A673 (cell line): ENCODE measurements at regions not wholly inside any gene's neighbourhood (a gene's known extent, or its start where the extent isn't known, plus 50 kb on each side); places are given as distances from the start of the nearest gene placed in this dataset.

Source experiments
- EZH2 ChIP-seq: fragments of 200-600 bp; sonication (generic); IDR thresholded peaks from 2 replicates; pipeline ENCODE4 v1.6.1; 2017; ENCODE audit warnings: borderline replicate concordance, low read depth, mild to moderate bottlenecking, mixed read lengths, antibody characterized with exemption, low read length; ENCODE audit not compliant: poor library complexity, severe bottlenecking
- TF ChIP-seq, protein P1 (sequence below): fragments of 300-800, 200-600 bp; sonication (generic); conservative IDR thresholded peaks from 2 replicates; pipeline ENCODE4 v1.5.1; 2017; ENCODE audit warnings: low read depth, mild to moderate bottlenecking, antibody characterized with exemption, low read length, moderate library complexity, mixed read lengths

DNA sequence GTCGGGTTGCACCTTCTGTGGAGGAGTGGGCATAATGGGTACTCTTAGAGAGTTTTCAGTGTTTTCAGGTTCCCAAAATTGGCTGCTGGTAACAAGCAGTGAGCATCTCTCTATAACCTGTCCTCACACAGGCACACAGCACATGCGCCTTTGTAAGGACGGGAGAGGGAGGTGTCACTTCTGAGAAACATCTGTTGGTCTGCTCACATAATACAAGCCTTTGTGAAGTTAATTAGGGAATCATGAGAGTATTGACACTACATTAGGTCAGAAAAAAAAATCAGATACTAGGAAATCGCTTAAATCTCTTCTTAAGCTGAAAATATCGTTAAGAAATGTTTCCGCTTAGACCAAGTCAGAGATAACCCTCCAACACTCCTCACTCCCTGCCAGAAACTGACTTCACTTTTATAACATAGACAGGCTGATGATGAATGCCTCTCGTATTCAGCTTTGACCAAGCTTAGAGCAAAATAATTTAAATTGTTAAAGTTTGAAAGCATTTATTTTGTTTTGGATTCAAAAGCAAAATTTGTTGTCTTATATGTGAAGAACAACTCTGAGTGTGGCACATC, 769.7 kb downstream of the TNS3 start:
- TF ChIP-seq, protein P1, sequence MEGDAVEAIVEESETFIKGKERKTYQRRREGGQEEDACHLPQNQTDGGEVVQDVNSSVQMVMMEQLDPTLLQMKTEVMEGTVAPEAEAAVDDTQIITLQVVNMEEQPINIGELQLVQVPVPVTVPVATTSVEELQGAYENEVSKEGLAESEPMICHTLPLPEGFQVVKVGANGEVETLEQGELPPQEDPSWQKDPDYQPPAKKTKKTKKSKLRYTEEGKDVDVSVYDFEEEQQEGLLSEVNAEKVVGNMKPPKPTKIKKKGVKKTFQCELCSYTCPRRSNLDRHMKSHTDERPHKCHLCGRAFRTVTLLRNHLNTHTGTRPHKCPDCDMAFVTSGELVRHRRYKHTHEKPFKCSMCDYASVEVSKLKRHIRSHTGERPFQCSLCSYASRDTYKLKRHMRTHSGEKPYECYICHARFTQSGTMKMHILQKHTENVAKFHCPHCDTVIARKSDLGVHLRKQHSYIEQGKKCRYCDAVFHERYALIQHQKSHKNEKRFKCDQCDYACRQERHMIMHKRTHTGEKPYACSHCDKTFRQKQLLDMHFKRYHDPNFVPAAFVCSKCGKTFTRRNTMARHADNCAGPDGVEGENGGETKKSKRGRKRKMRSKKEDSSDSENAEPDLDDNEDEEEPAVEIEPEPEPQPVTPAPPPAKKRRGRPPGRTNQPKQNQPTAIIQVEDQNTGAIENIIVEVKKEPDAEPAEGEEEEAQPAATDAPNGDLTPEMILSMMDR = no peak
- TF ChIP-seq EZH2 = no peak
